ENCODE measurements at regions not wholly inside any gene's neighbourhood (a gene's known extent, or its start where the extent isn't known, plus 50 kb on each side); places are given as distances from the start of the nearest gene placed in this dataset.

DNA sequence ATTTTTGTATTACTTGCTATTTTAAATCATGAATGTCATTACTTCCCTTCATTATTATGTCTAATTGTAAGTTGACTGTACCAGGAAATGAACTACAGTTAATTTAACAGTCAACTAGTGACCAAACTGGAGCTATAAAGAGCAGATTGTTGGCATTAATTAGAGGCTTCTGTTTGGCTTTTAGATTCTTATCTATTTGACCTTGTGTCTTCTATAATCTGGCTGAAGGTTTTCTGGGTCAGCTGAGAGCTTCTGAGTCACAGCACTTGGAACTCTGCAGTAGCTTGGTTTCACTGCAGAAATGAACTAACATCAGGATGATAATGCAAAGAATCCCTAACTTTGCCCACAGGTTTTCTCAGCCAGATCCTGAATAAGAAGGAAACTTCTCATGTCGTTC is 169.2 kb upstream of the LEF1 start:
- no peak for TF ChIP-seq POLR2A (IDR thresholded peaks at IDR 0.05)
- no peak for TF ChIP-seq POLR2AphosphoS5 (IDR thresholded peaks at IDR 0.05)
- TF ChIP-seq, protein P1, sequence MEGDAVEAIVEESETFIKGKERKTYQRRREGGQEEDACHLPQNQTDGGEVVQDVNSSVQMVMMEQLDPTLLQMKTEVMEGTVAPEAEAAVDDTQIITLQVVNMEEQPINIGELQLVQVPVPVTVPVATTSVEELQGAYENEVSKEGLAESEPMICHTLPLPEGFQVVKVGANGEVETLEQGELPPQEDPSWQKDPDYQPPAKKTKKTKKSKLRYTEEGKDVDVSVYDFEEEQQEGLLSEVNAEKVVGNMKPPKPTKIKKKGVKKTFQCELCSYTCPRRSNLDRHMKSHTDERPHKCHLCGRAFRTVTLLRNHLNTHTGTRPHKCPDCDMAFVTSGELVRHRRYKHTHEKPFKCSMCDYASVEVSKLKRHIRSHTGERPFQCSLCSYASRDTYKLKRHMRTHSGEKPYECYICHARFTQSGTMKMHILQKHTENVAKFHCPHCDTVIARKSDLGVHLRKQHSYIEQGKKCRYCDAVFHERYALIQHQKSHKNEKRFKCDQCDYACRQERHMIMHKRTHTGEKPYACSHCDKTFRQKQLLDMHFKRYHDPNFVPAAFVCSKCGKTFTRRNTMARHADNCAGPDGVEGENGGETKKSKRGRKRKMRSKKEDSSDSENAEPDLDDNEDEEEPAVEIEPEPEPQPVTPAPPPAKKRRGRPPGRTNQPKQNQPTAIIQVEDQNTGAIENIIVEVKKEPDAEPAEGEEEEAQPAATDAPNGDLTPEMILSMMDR (IDR thresholded peaks at IDR 0.05): no peak

Measured in prostate gland (tissue), 2 donors.